ENCODE measurements at regions not wholly inside any gene's neighbourhood (a gene's known extent, or its start where the extent isn't known, plus 50 kb on each side); places are given as distances from the start of the nearest gene placed in this dataset.

DNA sequence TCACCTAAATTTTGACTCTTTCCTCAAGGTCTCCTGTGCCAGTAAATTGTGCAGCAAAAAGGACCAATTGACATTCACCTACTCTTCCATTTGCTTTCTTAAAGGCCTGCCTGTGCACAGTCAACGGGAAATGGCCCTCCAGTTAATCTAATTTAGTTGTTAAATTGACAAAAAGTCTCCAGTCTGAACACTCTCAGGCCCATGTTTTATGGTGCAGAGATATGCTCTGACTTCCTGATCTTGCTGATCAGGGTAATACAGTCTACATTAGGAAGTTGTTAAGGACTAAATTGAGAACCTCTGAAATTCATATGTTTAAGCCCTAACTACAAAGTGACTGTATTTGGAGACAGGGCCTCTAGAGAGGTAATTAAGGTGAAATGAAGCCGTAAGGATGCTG is 133.6 kb upstream of the IL15 start:
- TF ChIP-seq, protein P1, sequence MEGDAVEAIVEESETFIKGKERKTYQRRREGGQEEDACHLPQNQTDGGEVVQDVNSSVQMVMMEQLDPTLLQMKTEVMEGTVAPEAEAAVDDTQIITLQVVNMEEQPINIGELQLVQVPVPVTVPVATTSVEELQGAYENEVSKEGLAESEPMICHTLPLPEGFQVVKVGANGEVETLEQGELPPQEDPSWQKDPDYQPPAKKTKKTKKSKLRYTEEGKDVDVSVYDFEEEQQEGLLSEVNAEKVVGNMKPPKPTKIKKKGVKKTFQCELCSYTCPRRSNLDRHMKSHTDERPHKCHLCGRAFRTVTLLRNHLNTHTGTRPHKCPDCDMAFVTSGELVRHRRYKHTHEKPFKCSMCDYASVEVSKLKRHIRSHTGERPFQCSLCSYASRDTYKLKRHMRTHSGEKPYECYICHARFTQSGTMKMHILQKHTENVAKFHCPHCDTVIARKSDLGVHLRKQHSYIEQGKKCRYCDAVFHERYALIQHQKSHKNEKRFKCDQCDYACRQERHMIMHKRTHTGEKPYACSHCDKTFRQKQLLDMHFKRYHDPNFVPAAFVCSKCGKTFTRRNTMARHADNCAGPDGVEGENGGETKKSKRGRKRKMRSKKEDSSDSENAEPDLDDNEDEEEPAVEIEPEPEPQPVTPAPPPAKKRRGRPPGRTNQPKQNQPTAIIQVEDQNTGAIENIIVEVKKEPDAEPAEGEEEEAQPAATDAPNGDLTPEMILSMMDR (IDR thresholded peaks at IDR 0.05), result no peak
- no peak for TF ChIP-seq IRF2 (CRISPR knock-in tag; IDR thresholded peaks at IDR 0.05; ENCODE audit: borderline replicate concordance, low read depth)
- no peak for TF ChIP-seq JUN (CRISPR knock-in tag; IDR thresholded peaks at IDR 0.05)
- no peak for TF ChIP-seq RELA (CRISPR knock-in tag; IDR thresholded peaks at IDR 0.05; ENCODE audit: borderline replicate concordance)
- TF ChIP-seq CREB1 (CRISPR knock-in tag; IDR thresholded peaks at IDR 0.05), result no peak
- no peak for TF ChIP-seq NR1H2 (CRISPR knock-in tag; IDR thresholded peaks at IDR 0.05)
- TF ChIP-seq ZNF423 (CRISPR knock-in tag; IDR thresholded peaks at IDR 0.05), result no peak
- TF ChIP-seq, protein P2, sequence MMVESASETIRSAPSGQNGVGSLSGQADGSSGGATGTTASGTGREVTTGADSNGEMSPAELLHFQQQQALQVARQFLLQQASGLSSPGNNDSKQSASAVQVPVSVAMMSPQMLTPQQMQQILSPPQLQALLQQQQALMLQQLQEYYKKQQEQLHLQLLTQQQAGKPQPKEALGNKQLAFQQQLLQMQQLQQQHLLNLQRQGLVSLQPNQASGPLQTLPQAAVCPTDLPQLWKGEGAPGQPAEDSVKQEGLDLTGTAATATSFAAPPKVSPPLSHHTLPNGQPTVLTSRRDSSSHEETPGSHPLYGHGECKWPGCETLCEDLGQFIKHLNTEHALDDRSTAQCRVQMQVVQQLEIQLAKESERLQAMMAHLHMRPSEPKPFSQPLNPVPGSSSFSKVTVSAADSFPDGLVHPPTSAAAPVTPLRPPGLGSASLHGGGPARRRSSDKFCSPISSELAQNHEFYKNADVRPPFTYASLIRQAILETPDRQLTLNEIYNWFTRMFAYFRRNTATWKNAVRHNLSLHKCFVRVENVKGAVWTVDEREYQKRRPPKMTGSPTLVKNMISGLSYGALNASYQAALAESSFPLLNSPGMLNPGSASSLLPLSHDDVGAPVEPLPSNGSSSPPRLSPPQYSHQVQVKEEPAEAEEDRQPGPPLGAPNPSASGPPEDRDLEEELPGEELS (CRISPR knock-in tag; IDR thresholded peaks at IDR 0.05), result no peak
- TF ChIP-seq FOXJ3 (CRISPR knock-in tag; IDR thresholded peaks at IDR 0.05; ENCODE audit: borderline replicate concordance), result no peak
- TF ChIP-seq, protein P3, sequence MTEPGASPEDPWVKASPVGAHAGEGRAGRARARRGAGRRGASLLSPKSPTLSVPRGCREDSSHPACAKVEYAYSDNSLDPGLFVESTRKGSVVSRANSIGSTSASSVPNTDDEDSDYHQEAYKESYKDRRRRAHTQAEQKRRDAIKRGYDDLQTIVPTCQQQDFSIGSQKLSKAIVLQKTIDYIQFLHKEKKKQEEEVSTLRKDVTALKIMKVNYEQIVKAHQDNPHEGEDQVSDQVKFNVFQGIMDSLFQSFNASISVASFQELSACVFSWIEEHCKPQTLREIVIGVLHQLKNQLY (CRISPR knock-in tag; IDR thresholded peaks at IDR 0.05), result no peak

Data from WTC11 (cell line).